IMR-90 (cell line): ENCODE measurements at regions not wholly inside any gene's neighbourhood (a gene's known extent, or its start where the extent isn't known, plus 50 kb on each side); places are given as distances from the start of the nearest gene placed in this dataset.

Experiments used
- ATAC-seq: fragments of 200-7000 bp; cut with Tn5 transposase; 2 replicates; pipeline ENCODE4 v1.9.1; 2020; ENCODE audit warnings: low read depth, mild to moderate bottlenecking, moderate library complexity
- BruUV-seq: library from RNA; stranded (reverse); fragments of 400-500 nt; replicated peaks from 2 replicates; lab custom pipeline; 2021; lab: Mats Ljungman, UMichigan
- CTCF ChIA-PET: fragments of 300-600 bp; formaldehyde crosslinking; extraction: SDS; loops from one replicate; lab custom pipeline; 2021; ENCODE audit warnings: antibody characterized with exemption; lab: Yijun Ruan, JAX
- POLR2A ChIA-PET: fragments of 300-600 bp; sonication (Branson Sonifier 250); formaldehyde crosslinking; loops from one replicate; lab custom pipeline; 2022; ENCODE audit warnings: antibody characterized with exemption; ENCODE audit not compliant: unreplicated experiment; lab: Charles Lee
- DNase-seq: peaks from one replicate; pipeline ENCODE4 v3.0.0; 2013
- H2AFZ ChIP-seq: replicated peaks from 2 replicates; pipeline ENCODE3; 2013; ENCODE audit warnings: low read length, mild to moderate bottlenecking; ENCODE audit not compliant: poor library complexity
- H2AK5ac ChIP-seq: 2 replicates; pipeline ENCODE4 v1.6.1; 2013; ENCODE audit warnings: low read depth, low read length, inconsistent platforms
- H2AK9ac ChIP-seq: replicated peaks from 2 replicates; pipeline ENCODE3; 2013; ENCODE audit warnings: mild to moderate bottlenecking, low read depth, low read length, moderate library complexity; ENCODE audit not compliant: poor library complexity
- H2BK120ac ChIP-seq: 2 replicates; pipeline ENCODE4 v1.6.1; 2013; ENCODE audit warnings: low read depth, low read length, inconsistent platforms
- H2BK15ac ChIP-seq: 3 replicates; pipeline ENCODE4 v1.6.1; 2013; ENCODE audit warnings: low read depth, low read length, inconsistent platforms
- H2BK20ac ChIP-seq: 2 replicates; pipeline ENCODE4 v1.6.1; 2013; ENCODE audit warnings: low read depth, mild to moderate bottlenecking, inconsistent platforms, low read length, moderate library complexity
- H2BK5ac ChIP-seq: 2 replicates; pipeline ENCODE4 v1.6.1; 2013; ENCODE audit warnings: mild to moderate bottlenecking, low read depth, low read length, inconsistent platforms; ENCODE audit not compliant: poor library complexity, severe bottlenecking
- H3K14ac ChIP-seq: replicated peaks from 2 replicates; pipeline ENCODE4 v1.6.1; 2013; ENCODE audit warnings: low read depth, low read length, inconsistent platforms
- H3K18ac ChIP-seq: 2 replicates; pipeline ENCODE4 v1.6.1; 2013; ENCODE audit warnings: low read depth, low read length, control low read depth
- H3K23ac ChIP-seq: 2 replicates; pipeline ENCODE4 v1.6.1; 2013; ENCODE audit warnings: low read depth, low read length, inconsistent platforms
- H3K27ac ChIP-seq: 2 replicates; pipeline ENCODE4 v1.5.1; 2013; ENCODE audit warnings: mild to moderate bottlenecking, control low read depth, low read length; ENCODE audit not compliant: insufficient read depth
- H3K27me3 ChIP-seq: 2 replicates; pipeline ENCODE4 v1.6.1; 2013; ENCODE audit warnings: low read length; ENCODE audit not compliant: control insufficient read depth, insufficient read depth
- H3K36me3 ChIP-seq: 2 replicates; pipeline ENCODE4 v1.6.1; 2013; ENCODE audit warnings: low read length, mixed read lengths; ENCODE audit not compliant: control insufficient read depth, insufficient read depth
- H3K4ac ChIP-seq: 2 replicates; pipeline ENCODE4 v1.6.1; 2013; ENCODE audit warnings: low read depth, low read length, inconsistent platforms
- H3K4me1 ChIP-seq: 2 replicates; pipeline ENCODE4 v1.6.1; 2013; ENCODE audit warnings: low read length, mixed read lengths; ENCODE audit not compliant: control insufficient read depth, insufficient read depth
- H3K4me2 ChIP-seq: 2 replicates; pipeline ENCODE4 v1.6.1; 2013; ENCODE audit warnings: low read depth, mild to moderate bottlenecking, control low read depth, low read length, moderate library complexity
- H3K4me3 ChIP-seq: 2 replicates; pipeline ENCODE4 v1.5.1; 2013; ENCODE audit warnings: low read depth, mild to moderate bottlenecking, control low read depth, low read length, moderate library complexity; ENCODE audit not compliant: insufficient read depth
- H3K56ac ChIP-seq: 2 replicates; pipeline ENCODE4 v1.6.1; 2013; ENCODE audit warnings: low read length, inconsistent platforms; ENCODE audit not compliant: insufficient read depth; ENCODE audit errors: extremely low read depth
- H3K79me1 ChIP-seq, 2 experiments: 2 replicates each; pipeline ENCODE4 v1.6.1; 2013; ENCODE audit warnings: low read length in 2 of 2, inconsistent platforms in 1 of 2, low read depth in 1 of 2
- H3K9ac ChIP-seq: 2 replicates; pipeline ENCODE4 v1.6.1; 2013; ENCODE audit warnings: low read depth, low read length, control low read depth
- H3K9me1 ChIP-seq: 2 replicates; pipeline ENCODE4 v1.6.1; 2013; ENCODE audit warnings: low read length, inconsistent platforms; ENCODE audit not compliant: insufficient read depth
- H3K9me3 ChIP-seq: 2 replicates; pipeline ENCODE4 v1.6.1; 2013; ENCODE audit warnings: low read length; ENCODE audit not compliant: control insufficient read depth, insufficient read depth
- H4K20me1 ChIP-seq: 2 replicates; pipeline ENCODE4 v1.6.1; 2013; ENCODE audit warnings: low read length, inconsistent platforms; ENCODE audit not compliant: insufficient read depth
- H4K5ac ChIP-seq: 2 replicates; pipeline ENCODE4 v1.6.1; 2013; ENCODE audit warnings: mild to moderate bottlenecking, low read depth, low read length, control low read depth
- H4K8ac ChIP-seq, 2 experiments: 2 replicates each; pipeline ENCODE4 v1.6.1; 2013; ENCODE audit warnings: low read depth in 2 of 2, low read length in 2 of 2, control low read depth in 1 of 2, inconsistent platforms in 1 of 2
- H4K91ac ChIP-seq: 2 replicates; pipeline ENCODE4 v1.6.1; 2013; ENCODE audit warnings: low read depth, low read length, inconsistent platforms; ENCODE audit not compliant: insufficient read depth
- MAFK ChIP-seq: IDR thresholded peaks from 2 replicates; pipeline ENCODE4 v1.6.1; 2012; ENCODE audit warnings: low read depth, low read length, improper control_type of control experiment
- MAZ ChIP-seq: IDR thresholded peaks from 2 replicates; pipeline ENCODE4 v1.6.1; 2012; ENCODE audit warnings: low read depth, mild to moderate bottlenecking, low read length, improper control_type of control experiment, moderate library complexity, borderline replicate concordance
- RAD21 ChIP-seq: IDR thresholded peaks from 2 replicates; pipeline ENCODE4 v1.6.1; 2012; ENCODE audit warnings: low read length, improper control_type of control experiment
- RFX5 ChIP-seq: IDR thresholded peaks from 2 replicates; pipeline ENCODE4 v1.8.0; 2012; ENCODE audit warnings: low read depth, mild to moderate bottlenecking, low read length, moderate library complexity
- WGBS, 2 experiments: methylation state at CpG; one replicate each; pipeline versions ENCODE4 v1.1.5 to v1.1.7; 2013; ENCODE audit warnings: missing lambda C conversion rate in 2 of 2; ENCODE audit not compliant: insufficient read length in 1 of 2; ENCODE audit errors: extremely low coverage in 2 of 2; 5-methylcytosine and 5-hydroxymethylcytosine counted together
- dilution Hi-C: fragments of 300-500 bp; cut with HindIII; formaldehyde crosslinking; loops from one replicate; pipeline ENCODE4 v1.14.3; 2018; ENCODE audit warnings: low sequenced_read_pairs; ENCODE audit not compliant: unreplicated experiment
- in situ Hi-C: fragments of 300-500 bp; cut with MboI; formaldehyde crosslinking; loops from 3 replicates; pipeline ENCODE4 v1.14.3; 2019; ENCODE audit warnings: low sequenced_read_pairs, inconsistent platforms, mixed read lengths
- intact Hi-C: fragments of 100-400 bp; cut with micrococcal nuclease; formaldehyde crosslinking; loops from 2 replicates; pipeline ENCODE4 v1.10.0; 2022

DNA sequence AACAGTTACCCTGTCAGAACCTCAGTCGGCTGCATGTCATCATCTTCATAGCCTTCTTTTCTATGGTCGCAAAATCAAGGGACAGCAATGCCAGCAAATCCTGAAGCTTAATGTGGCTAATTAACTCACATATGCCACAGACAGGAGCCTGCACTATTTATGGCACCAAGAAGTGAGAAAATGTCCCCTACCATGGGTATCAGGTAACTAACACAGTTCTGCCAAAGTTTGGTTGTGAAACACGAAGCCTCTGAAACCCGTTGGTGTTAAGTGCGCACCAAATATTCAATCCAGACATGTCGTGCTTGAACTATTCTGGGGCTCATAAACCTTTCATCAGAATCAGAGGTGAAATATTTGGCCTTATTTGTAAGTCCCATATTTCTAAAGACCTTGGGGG, 63.3 kb downstream of the EVX1 start:
- no peak for ATAC-seq

More for the DNA sequence above, 63.3 kb downstream of the EVX1 start:
- H2AK9ac ChIP-seq = no peak overlapping the region
- H3K23ac ChIP-seq = no peak overlapping the region
- CTCF ChIA-PET = no interaction called here
- H2BK120ac ChIP-seq = no peak overlapping the region
- BruUV-seq = no TSS peak
- H3K4me2 ChIP-seq = no peak overlapping the region
- H2BK20ac ChIP-seq = no peak overlapping the region
- no peak overlapping the region for H4K91ac ChIP-seq
- no peaks in the 10 kb centered on the region for H3K9me1 ChIP-seq
- POLR2A ChIA-PET = no interaction called here
- H3K27ac ChIP-seq = no peak overlapping the region
- no peak overlapping the region for H3K4ac ChIP-seq
- no peaks in the 10 kb centered on the region for H3K4me1 ChIP-seq
- H3K27me3 ChIP-seq = peaks cover 3% of the 10 kb centered on the region
- in situ Hi-C loops = no loop called here
- H3K56ac ChIP-seq = no peak overlapping the region
- intact Hi-C loops = no loop called here
- no peak overlapping the region for H2BK5ac ChIP-seq
- WGBS, 2 experiments = no CpG with 5 or more reads among the region's 6 CpGs
- no peak overlapping the region for H3K9ac ChIP-seq
- no peaks in the 10 kb centered on the region for H3K36me3 ChIP-seq
- TF ChIP-seq RFX5 (no peak), RAD21 (no peak), MAZ (no peak), MAFK (no peak)
- no peaks in the 10 kb centered on the region for H3K9me3 ChIP-seq
- H2AK5ac ChIP-seq = no peak overlapping the region
- H3K18ac ChIP-seq = no peak overlapping the region
- H3K79me1 ChIP-seq = no peaks in the 10 kb centered on the region
- DNase-seq = no peak
- no peak overlapping the region for H2AFZ ChIP-seq
- no peak overlapping the region for H2BK15ac ChIP-seq
- no peak overlapping the region for H3K4me3 ChIP-seq
- H4K20me1 ChIP-seq = no peaks in the 10 kb centered on the region
- no peak overlapping the region for H3K14ac ChIP-seq
- H4K8ac ChIP-seq = no peak overlapping the region
- no peak overlapping the region for H4K5ac ChIP-seq
- dilution Hi-C loops = no loop called here
